22Rv1 (cell line): ENCODE measurements at regions not wholly inside any gene's neighbourhood (a gene's known extent, or its start where the extent isn't known, plus 50 kb on each side); places are given as distances from the start of the nearest gene placed in this dataset.

Experiments used
- CTCF ChIP-seq: fragments of 450-650 bp; IDR thresholded peaks from 2 replicates; pipeline ENCODE4 v1.5.1; 2017; ENCODE audit warnings: mild to moderate bottlenecking
- ZFX ChIP-seq: fragments of 450-650 bp; IDR thresholded peaks from 2 replicates; pipeline ENCODE4 v1.6.1; 2017; ENCODE audit warnings: antibody characterized with exemption, borderline replicate concordance

GRCh38 chr4:132691668-132692067, 457.4 kb upstream of the PCDH10 start:
- TF ChIP-seq CTCF, result no peak
- no peak for TF ChIP-seq ZFX
